ENCODE measurements at regions not wholly inside any gene's neighbourhood (a gene's known extent, or its start where the extent isn't known, plus 50 kb on each side); places are given as distances from the start of the nearest gene placed in this dataset.
"Not testable (repeated sequence)": the region's sequence is repeated elsewhere in the genome, so short reads cannot be mapped to it uniquely, and the experiment has no call there.

- DNase-seq, result no peak
Observed at GRCh38 chr18:68215931-68216330, 499.0 kb downstream of the TMX3 start.

- no peak for DNase-seq
Observed at GRCh38 chr18:68186039-68186438, 528.9 kb downstream of the TMX3 start.

DNA sequence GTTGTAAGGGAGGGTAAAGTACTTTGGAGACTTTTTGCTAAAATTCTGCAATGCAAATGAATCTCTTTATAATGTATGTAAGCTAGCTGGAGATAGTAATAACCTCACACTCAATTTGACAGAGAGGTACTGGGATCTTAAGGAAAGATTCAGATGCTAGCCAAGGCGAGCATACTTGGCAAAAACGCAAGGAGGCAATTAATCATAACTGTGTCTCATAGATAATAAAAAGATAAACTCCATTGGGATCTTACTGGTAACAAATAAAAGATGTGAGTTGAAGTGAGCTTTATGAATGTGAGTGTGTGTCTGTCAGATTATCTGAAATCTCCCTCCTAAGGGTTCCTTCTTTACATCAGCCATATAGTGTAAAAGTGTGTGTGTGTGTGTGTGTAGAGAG lies 533.0 kb downstream of the TMX3 start:
- DNase-seq, result no peak

DNA sequence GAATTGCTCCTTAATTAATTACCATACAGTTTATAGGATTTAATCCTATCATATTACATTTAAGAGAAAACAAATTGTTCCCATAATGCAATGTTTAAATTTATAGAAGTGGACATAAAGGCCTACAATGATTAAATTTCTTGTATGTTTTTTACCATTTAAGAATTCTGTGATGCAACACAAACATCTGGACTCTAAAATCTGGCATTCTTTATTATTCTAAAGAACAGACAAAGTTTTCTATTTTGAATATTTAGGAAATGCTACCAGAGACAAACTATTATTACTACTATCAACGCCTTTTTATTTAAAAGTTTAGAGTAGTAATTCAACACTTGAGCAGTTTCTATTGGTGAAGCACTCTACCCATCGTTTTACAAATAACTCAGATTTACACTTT lies 535.1 kb downstream of the TMX3 start:
- no peak for DNase-seq

GRCh38 chr18:68178921-68179320 lies 536.0 kb downstream of the TMX3 start:
- no peak for DNase-seq

- no peak for DNase-seq
Observed at GRCh38 chr18:68177807-68178702, 536.9 kb downstream of the TMX3 start.

DNA sequence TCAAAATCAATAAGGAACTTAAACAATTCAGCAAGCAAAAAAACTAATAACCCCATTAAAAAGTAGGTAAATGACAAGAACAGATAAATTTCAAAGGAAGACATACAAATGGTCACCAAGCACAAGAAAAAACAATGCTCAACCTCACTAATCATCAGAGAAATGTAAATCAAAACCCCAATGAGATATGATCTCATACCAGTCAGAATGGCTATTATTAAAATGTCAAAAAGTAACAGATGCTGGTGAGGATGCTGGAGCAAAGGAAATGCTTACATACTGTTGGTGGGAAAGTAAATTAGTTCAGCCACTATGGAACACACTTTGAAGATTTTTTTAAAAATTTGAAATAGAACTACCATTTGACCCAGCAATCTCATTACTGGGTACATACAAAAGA lies 538.0 kb downstream of the TMX3 start:
- no peak for DNase-seq

GRCh38 chr18:68172842-68173549 lies 541.9 kb downstream of the TMX3 start:
- no peak for DNase-seq

DNA sequence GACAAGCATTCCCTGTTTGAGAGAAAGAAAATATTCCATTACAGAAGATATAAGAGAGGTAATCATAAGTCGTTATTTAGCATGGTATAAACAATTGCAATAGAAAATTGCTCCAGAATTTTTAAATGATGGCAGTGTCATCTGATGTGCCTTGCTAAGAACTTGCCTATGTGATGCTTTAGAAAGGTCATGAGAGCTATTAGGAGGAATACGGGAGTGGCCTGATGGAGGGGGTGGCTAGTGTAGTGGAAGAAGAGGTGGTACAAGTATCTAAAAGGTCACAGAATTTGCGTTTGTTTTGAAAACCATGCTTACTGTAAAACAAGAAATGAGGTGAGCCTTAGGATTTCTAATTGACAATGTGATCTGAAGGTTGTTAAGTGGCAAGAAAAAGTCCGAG lies 550.0 kb downstream of the TMX3 start:
- no peak for DNase-seq

DNA sequence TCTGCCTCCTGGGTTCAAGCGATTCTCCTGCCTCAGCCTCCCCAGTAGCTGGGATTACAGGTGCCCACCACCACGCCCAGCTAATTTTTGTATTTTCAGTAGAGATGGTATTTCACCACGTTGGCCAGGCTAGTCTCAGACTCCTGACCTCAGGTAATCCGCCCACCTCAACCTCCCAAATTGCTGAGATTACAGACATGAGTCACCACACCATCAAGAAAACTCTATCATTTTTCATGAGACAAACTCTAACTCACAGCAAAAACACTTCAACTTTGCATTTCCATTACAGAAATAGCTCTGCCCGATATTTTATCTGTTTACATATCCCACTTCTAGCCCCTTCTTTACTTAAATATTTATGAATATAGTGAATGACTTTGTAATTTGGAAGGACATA lies 561.1 kb downstream of the TMX3 start:
- DNase-seq, result not testable (repeated sequence)

GRCh38 chr18:68152770-68153169 lies 562.1 kb downstream of the TMX3 start:
- DNase-seq, result no peak

- no peak for DNase-seq
Observed at GRCh38 chr18:68150961-68151360, 563.9 kb downstream of the TMX3 start.

DNA sequence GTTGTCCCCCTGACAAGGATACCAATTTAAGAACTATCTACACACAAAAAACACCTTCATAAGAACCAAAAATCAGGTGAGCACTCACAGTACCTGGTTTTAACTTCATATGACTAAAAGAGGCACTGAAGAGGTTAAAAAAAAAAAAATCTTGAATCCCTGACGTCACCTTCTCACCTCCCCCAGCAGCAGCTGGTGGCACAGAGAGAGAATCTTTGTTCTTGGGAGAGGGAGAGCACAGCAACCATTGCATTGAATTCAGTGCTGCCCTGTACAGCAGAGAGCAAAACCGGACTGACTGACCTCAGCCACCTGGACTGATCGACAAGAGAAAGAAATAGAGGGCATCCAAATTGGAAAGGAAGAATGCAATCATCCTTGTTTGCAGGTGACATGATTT lies 566.0 kb downstream of the TMX3 start:
- DNase-seq, result no peak

GRCh38 chr18:68147728-68148127 lies 567.2 kb downstream of the TMX3 start:
- no peak for DNase-seq

DNA sequence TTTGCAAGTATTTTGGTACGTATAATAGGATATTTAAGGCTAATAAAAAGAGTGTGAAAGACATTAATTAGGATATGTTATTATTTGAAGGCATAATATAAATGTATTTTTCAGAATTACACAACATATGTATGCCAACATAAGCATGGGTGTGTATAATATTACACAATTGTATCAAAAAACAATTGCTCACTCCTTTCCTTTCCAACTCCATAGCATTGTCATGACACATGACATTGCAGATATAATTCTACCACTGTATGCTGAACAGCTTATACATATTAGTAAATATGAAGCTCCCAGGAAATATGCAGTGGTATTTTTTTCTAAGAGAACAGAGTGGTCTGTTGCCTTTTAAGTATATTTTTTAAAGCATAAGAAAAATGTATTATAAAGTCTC lies 593.1 kb downstream of the TMX3 start:
- no peak for DNase-seq

DNA sequence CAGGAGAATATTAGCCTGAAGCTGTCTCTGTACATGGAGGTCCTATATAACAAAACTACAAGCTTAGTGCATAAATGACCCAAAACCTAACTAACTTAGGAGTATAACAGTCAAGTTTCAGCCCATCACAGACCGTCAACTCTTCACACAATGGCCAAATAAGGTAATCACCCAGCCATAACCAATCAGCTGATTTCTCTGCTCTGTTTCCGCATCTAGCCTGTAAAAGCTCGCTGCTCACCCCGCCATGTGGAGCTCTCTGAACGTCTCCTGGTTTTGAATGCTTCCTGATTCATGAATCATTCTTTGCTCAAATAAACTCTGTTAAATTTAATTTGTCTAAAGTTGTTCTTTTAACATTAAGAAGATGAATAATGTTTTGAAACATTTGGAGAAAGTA lies 593.6 kb downstream of the TMX3 start:
- DNase-seq, result no peak

- DNase-seq, result no peak
Observed at GRCh38 chr18:68114989-68115388, 598.5 kb upstream of the DSEL start.

DNA sequence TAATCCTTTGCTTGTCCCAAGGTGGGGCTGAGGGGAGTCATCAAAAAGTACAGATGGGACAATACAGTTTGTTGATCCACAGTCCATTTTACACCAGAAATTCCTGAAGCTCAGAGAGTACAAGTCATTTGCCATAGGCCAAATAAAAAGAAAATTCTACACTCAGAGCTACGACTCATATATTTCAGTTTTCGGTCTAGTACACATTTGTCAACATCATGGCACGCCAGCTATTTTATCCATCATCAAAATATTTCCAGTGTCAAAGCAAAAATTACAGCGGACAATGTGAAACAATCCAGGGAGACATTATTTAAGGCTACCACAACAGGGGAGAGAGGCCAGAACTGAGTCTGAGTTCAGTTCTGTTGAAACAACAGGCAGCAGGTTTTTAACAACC lies 587.5 kb upstream of the DSEL start:
- no peak for DNase-seq

DNA sequence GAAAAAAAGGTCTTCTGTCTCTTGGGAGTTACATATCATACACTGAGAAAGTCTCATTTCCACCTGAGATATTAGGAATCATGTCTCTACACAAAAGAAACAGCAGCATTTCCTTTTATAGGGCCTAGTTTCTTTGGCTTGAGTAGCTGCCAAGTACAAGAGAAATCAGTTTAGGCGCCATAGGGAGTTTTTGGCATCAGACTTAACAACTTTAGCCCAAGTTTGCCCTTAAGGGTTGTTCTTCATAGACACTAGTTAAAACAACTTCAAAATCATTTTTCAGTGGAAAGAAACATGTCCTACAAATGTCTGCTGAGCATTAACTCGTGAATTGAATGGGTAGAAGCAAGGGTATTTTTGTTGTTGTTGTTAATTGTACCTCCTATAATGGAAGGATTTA lies 587.0 kb upstream of the DSEL start:
- DNase-seq, result no peak

GRCh38 chr18:68102117-68102516 lies 585.6 kb upstream of the DSEL start:
- DNase-seq, result no peak

DNA sequence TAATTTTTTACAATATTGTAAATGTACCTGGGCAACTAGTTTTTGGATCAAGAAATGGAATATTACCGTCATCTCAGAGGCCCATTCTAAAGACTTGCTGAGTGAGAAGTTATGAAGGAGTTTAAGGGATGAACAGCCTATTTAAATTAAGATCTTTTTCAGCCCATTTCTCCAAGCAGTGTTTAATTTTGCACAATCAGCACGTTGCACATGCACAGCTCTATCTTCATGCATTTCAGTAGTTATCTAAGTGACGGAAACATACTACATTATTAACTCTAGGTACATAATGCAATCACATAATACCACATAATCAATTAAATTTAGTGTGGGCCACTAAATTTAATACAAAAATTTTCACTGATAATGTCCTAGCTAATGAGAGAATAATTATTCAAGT lies 582.1 kb upstream of the DSEL start:
- DNase-seq, result no peak

- no peak for DNase-seq
Observed at GRCh38 chr18:68086481-68086880, 570.0 kb upstream of the DSEL start.

DNA sequence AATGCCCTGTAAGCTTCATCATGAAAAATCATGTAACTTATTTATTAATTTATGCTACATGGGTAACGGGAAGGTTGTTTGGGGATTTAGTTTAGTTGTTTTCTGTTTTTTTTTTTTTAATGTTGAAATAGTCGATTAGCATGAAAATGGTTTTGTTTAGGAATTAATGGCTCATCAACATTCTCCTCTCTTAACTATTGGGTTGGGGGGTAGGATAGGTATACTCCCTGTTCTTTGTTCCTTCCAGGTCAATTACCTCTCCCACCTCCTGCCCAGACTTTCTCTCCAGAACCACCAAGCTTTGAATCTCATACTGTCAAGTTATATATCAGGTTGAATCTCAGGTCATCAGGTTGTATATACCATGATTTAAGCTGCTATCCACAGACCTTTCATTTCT lies 568.7 kb upstream of the DSEL start:
- no peak for DNase-seq

GRCh38 chr18:68083776-68084175 lies 567.3 kb upstream of the DSEL start:
- no peak for DNase-seq

DNA sequence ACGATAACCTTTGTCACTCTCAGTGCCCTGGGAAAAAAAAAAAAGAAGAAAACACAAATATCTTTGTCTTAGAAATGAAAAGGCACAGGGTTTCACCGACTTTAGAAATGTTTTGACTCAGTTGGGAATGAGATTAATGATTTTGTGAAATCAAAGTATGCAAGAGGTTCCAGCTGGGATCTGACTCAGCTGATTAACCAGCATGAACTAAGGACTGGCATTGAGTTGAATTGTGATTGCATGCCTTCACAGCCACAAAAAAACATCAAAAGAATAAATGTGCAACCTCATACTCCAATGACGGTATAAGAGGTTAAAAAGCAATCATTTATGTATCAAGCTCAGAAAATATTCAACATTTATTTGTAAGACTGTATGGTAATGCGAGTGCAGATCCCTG lies 566.6 kb upstream of the DSEL start:
- no peak for DNase-seq

Measured in hematopoietic multipotent progenitor cell treated with erythropoietin and hydrocortisone succinate and interleukin-3 and kit ligand, for 8 days (in vitro differentiated cells).